BLaER1 treated with 17β-estradiol and CSF1 and Interleukin-3, amounts not matched to agents 10 nM and 100 nM (cell line): ENCODE measurements at regions not wholly inside any gene's neighbourhood (a gene's known extent, or its start where the extent isn't known, plus 50 kb on each side); places are given as distances from the start of the nearest gene placed in this dataset.

Experiments used
- H3K27ac ChIP-seq, 11 experiments: shearing (Covaris generic); formaldehyde crosslinking; 2 replicates each; pipeline ENCODE4 v1.8.1; 2022
- H3K27me3 ChIP-seq, 11 experiments: shearing (Covaris generic); formaldehyde crosslinking; 2 replicates each; pipeline ENCODE4 v1.8.1; 2022
- H3K36me3 ChIP-seq, 11 experiments: shearing (Covaris generic); formaldehyde crosslinking; 2 replicates each; pipeline ENCODE4 v1.8.1; 2022
- H3K4me1 ChIP-seq, 10 experiments: shearing (Covaris generic); formaldehyde crosslinking; 2 replicates each; pipeline ENCODE4 v1.8.1; 2022
- H3K4me2 ChIP-seq, 11 experiments: shearing (Covaris generic); formaldehyde crosslinking; 2 replicates each; pipeline ENCODE4 v1.8.1; 2022
- H3K4me3 ChIP-seq, 10 experiments: shearing (Covaris generic); formaldehyde crosslinking; 2 replicates each; pipeline ENCODE4 v1.8.1; 2022
- H3K9ac ChIP-seq, 11 experiments: shearing (Covaris generic); formaldehyde crosslinking; 2 replicates each; pipeline ENCODE4 v1.8.1; 2022
- H3K9me3 ChIP-seq, 11 experiments: shearing (Covaris generic); formaldehyde crosslinking; replicated peaks in 1 of 11; 2 replicates each; pipeline ENCODE4 v1.8.1; 2022
- H4K20me1 ChIP-seq, 11 experiments: shearing (Covaris generic); formaldehyde crosslinking; 2 replicates each; pipeline ENCODE4 v1.8.1; 2022
- Cebpa-rat ChIP-seq, 11 experiments: shearing (Covaris generic); IDR thresholded peaks; 2 replicates each; pipeline ENCODE4 v1.8.1; 2022

- Histone ChIP-seq H3K4me2 (no peak overlapping the region), H3K27me3 (no peaks in the 10 kb centered on the region), H4K20me1 (no peaks in the 10 kb centered on the region), H3K27ac (no peak overlapping the region), H3K4me3 (no peak overlapping the region), H3K9ac (no peak overlapping the region), H3K36me3 (no peaks in the 10 kb centered on the region), H3K9me3 (peaks cover 0 to 8% (median 0%) of the 10 kb centered on the region in 11 experiments; a peak in 1 of 22 replicates), H3K4me1 (no peaks in the 10 kb centered on the region)
- peak in 7 of 11 experiments; percentile 25 to 59 (median 45); a peak in 5 of 22 replicates for TF ChIP-seq Cebpa-rat (IDR thresholded peaks at IDR 0.05)
These were observed 153.6 kb upstream of the CDH9 start for GRCh38 chr5:27191786-27192510.

DNA sequence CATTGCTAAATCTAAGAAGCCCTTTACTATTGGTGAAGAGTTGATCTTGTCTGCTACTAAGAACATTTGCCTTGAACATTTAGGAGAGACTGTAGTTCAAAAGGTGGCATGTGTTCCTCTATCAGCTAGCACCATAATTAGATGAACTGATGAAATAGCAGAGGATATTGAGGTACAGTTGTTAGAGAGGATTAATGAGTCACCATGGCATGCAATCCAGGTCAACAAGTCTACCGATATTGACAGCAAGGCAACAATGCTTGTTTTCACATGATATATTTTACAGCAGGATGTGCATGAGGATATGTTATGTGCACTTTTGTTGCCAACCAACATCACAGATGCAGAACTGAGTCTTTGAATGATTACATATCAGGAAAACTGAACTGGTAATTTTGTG is 134.3 kb upstream of the CDH9 start:
- H3K9me3 ChIP-seq, result no peaks in the 10 kb centered on the region
- no peak overlapping the region for H3K27ac ChIP-seq
- no peaks in the 10 kb centered on the region for H3K27me3 ChIP-seq
- no peak for TF ChIP-seq Cebpa-rat (IDR thresholded peaks at IDR 0.05)
- H4K20me1 ChIP-seq, result no peaks in the 10 kb centered on the region
- no peak overlapping the region for H3K4me3 ChIP-seq
- H3K36me3 ChIP-seq, result no peaks in the 10 kb centered on the region
- H3K9ac ChIP-seq, result no peak overlapping the region
- no peaks in the 10 kb centered on the region for H3K4me1 ChIP-seq
- H3K4me2 ChIP-seq, result no peak overlapping the region

- H3K9me3 ChIP-seq, result no peaks in the 10 kb centered on the region
- H3K4me1 ChIP-seq, result no peaks in the 10 kb centered on the region
- no peak overlapping the region for H3K4me3 ChIP-seq
- no peaks in the 10 kb centered on the region for H3K27me3 ChIP-seq
- no peak overlapping the region for H3K4me2 ChIP-seq
- H3K9ac ChIP-seq, result no peak overlapping the region
- H3K36me3 ChIP-seq, result no peaks in the 10 kb centered on the region
- TF ChIP-seq Cebpa-rat (IDR thresholded peaks at IDR 0.05), result no peak
- H4K20me1 ChIP-seq, result no peaks in the 10 kb centered on the region
- no peak overlapping the region for H3K27ac ChIP-seq
These were observed 133.4 kb upstream of the CDH9 start for GRCh38 chr5:27171761-27172261.

- H3K27ac ChIP-seq, result no peak overlapping the region
- H3K4me1 ChIP-seq, result no peaks in the 10 kb centered on the region
- H3K9ac ChIP-seq, result no peak overlapping the region
- no peaks in the 10 kb centered on the region; a peak in 1 of 22 replicates for H3K36me3 ChIP-seq
- no peaks in the 10 kb centered on the region for H4K20me1 ChIP-seq
- TF ChIP-seq Cebpa-rat (IDR thresholded peaks at IDR 0.05), result no peak
- H3K27me3 ChIP-seq, result no peaks in the 10 kb centered on the region
- H3K9me3 ChIP-seq, result peaks cover 12 to 49% (median 31%) of the 10 kb centered on the region in 11 experiments
- no peak overlapping the region for H3K4me3 ChIP-seq
- no peak overlapping the region for H3K4me2 ChIP-seq
These were observed 120.4 kb upstream of the CDH9 start for GRCh38 chr5:27158775-27159174.

DNA sequence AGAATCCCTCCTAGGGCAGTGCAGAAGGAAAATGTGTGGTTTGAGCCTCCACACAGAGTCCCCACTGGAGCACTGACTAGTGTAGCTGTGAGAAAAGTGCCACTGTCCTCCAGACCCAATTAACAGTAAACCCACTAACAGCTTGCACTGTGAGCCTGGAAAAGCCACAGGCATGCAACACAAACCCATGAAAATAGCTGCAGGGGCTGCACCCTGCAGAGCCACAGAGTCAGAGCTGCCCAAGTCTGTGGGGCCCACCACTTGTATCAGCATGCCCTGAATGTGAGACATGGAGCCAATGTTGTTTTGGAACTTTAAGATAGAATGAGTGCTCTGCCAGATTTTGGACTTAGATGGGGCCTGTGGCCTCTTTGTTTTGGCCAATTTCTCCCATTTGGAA is 119.8 kb upstream of the CDH9 start:
- H3K27me3 ChIP-seq, result no peaks in the 10 kb centered on the region
- no peaks in the 10 kb centered on the region for H3K4me1 ChIP-seq
- H3K27ac ChIP-seq, result no peak overlapping the region
- H3K9me3 ChIP-seq, result peaks cover 12 to 51% (median 31%) of the 10 kb centered on the region in 11 experiments
- H3K36me3 ChIP-seq, result no peaks in the 10 kb centered on the region; a peak in 1 of 22 replicates
- no peak overlapping the region for H3K9ac ChIP-seq
- no peak overlapping the region for H3K4me2 ChIP-seq
- no peak for TF ChIP-seq Cebpa-rat (IDR thresholded peaks at IDR 0.05)
- H3K4me3 ChIP-seq, result no peak overlapping the region
- H4K20me1 ChIP-seq, result no peaks in the 10 kb centered on the region

DNA sequence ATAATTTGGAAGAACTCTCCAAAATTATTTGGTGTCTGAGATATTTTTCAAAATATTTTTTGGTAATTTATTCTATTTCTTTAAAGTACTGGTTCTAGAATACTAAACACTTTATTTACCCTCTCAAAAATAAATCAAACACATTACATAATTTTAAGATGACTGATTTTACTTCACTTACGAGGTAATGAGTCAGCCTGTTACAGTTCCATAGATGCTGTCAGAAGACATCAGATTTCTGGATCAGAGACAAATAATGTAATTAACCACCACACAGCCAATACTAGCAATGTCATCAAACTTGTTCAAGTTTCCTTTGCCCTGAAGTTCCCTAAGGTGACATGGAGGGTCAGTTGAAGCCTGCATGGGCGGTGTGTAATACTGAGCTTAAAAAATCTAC is 106.1 kb upstream of the CDH9 start:
- Histone ChIP-seq H3K36me3 (no peaks in the 10 kb centered on the region), H3K27me3 (no peaks in the 10 kb centered on the region), H4K20me1 (no peaks in the 10 kb centered on the region), H3K4me3 (no peak overlapping the region), H3K27ac (no peak overlapping the region), H3K9me3 (no peaks in the 10 kb centered on the region; a peak in 1 of 22 replicates), H3K4me2 (no peak overlapping the region), H3K9ac (no peak overlapping the region), H3K4me1 (no peaks in the 10 kb centered on the region)
- no peak for TF ChIP-seq Cebpa-rat (IDR thresholded peaks at IDR 0.05)

DNA sequence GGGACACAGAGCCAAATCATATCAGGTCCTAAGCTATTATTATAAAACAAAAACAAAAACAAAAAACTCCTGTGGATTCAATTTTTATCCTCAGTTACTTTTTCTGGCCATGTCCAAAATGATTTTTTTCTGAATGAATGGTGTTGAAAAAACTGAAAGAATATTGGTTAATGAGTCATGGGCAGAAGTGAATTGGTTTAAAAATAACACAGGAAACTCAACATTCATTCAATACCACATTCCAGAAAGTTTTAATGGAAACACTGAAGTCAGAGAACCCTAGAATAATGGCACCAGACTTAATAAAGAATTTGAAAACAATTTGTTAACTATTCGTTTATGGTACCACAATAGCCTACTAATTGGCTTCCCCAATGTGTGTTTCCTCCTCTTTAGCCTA is 102.4 kb upstream of the CDH9 start:
- H3K4me2 ChIP-seq, result no peak overlapping the region
- no peak overlapping the region for H3K27ac ChIP-seq
- H3K36me3 ChIP-seq, result no peaks in the 10 kb centered on the region
- no peaks in the 10 kb centered on the region for H3K4me1 ChIP-seq
- H3K27me3 ChIP-seq, result no peaks in the 10 kb centered on the region
- no peak overlapping the region for H3K4me3 ChIP-seq
- peaks cover 0 to 10% (median 0%) of the 10 kb centered on the region in 11 experiments; a peak in 2 of 22 replicates for H3K9me3 ChIP-seq
- H3K9ac ChIP-seq, result no peak overlapping the region
- TF ChIP-seq Cebpa-rat (IDR thresholded peaks at IDR 0.05), result no peak
- no peaks in the 10 kb centered on the region for H4K20me1 ChIP-seq

- no peak overlapping the region for H3K9ac ChIP-seq
- no peak for TF ChIP-seq Cebpa-rat (IDR thresholded peaks at IDR 0.05)
- no peaks in the 10 kb centered on the region for H3K36me3 ChIP-seq
- H3K27ac ChIP-seq, result no peak overlapping the region
- no peaks in the 10 kb centered on the region for H3K4me1 ChIP-seq
- H4K20me1 ChIP-seq, result no peaks in the 10 kb centered on the region
- H3K9me3 ChIP-seq, result no peaks in the 10 kb centered on the region
- H3K27me3 ChIP-seq, result no peaks in the 10 kb centered on the region
- H3K4me2 ChIP-seq, result no peak overlapping the region
- H3K4me3 ChIP-seq, result no peak overlapping the region
These were observed 92.2 kb upstream of the CDH9 start for GRCh38 chr5:27130587-27130986.

DNA sequence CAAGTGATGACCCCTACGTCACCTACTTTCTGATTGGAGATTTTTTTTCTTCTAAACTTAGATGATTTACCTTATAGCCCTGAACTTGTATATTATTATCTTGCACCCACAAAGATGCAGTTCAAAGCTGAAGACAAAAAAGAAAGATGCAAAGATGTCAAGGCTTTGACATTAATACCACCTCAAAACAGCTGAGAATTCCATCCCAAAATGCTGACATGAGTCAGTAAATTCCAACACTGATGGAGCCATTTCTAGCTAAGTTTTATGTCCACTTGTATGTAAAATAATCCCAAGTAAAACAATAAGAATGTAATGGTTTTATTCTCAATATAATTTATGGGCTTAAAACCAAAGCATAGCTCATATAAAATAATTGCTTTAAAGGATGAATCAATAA is 91.5 kb upstream of the CDH9 start:
- H4K20me1 ChIP-seq, result no peaks in the 10 kb centered on the region
- TF ChIP-seq Cebpa-rat (IDR thresholded peaks at IDR 0.05), result no peak
- no peak overlapping the region for H3K4me3 ChIP-seq
- H3K9me3 ChIP-seq, result no peaks in the 10 kb centered on the region
- no peaks in the 10 kb centered on the region for H3K36me3 ChIP-seq
- no peak overlapping the region for H3K27ac ChIP-seq
- no peak overlapping the region for H3K9ac ChIP-seq
- H3K4me2 ChIP-seq, result no peak overlapping the region
- H3K4me1 ChIP-seq, result no peaks in the 10 kb centered on the region
- no peaks in the 10 kb centered on the region for H3K27me3 ChIP-seq

DNA sequence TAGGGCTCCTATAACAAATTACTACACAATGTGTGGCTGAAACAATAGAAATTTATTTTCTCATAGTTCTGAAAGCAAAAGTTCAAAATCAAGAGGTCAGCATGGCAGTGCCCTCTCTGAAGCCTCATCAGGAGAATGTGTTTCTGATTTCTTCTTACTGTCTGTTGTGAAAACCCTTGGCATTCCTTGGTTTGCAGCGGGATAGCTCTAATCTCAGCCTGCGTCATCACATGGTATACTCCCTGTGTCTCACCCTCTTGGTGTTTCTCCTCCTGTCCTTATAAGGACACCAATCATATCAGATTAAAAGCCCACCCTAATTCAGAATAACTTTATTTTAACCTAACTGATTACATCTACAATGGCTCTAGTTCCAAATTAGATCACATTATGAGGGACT is 87.5 kb upstream of the CDH9 start:
- H3K27ac ChIP-seq, result no peak overlapping the region
- H3K4me3 ChIP-seq, result no peak overlapping the region
- no peaks in the 10 kb centered on the region for H4K20me1 ChIP-seq
- H3K4me2 ChIP-seq, result no peak overlapping the region
- H3K36me3 ChIP-seq, result no peaks in the 10 kb centered on the region
- H3K27me3 ChIP-seq, result no peaks in the 10 kb centered on the region
- H3K4me1 ChIP-seq, result no peaks in the 10 kb centered on the region
- H3K9ac ChIP-seq, result no peak overlapping the region
- no peak for TF ChIP-seq Cebpa-rat (IDR thresholded peaks at IDR 0.05)
- H3K9me3 ChIP-seq, result peaks cover 0 to 10% (median 6%) of the 10 kb centered on the region in 11 experiments; a peak in 13 of 22 replicates
